AG10803 (cell line): ENCODE measurements at regions not wholly inside any gene's neighbourhood (a gene's known extent, or its start where the extent isn't known, plus 50 kb on each side); places are given as distances from the start of the nearest gene placed in this dataset.
"Not testable (repeated sequence)": the region's sequence is repeated elsewhere in the genome, so short reads cannot be mapped to it uniquely, and the experiment has no call there.

ENCODE experiments used
- DNase-seq: peaks from one replicate; pipeline ENCODE4 v3.0.0; 2010; ENCODE audit warnings: low read depth
- H3K4me3 ChIP-seq: 2 replicates; pipeline ENCODE4 v1.5.1; 2011; ENCODE audit warnings: mild to moderate bottlenecking, low read length, control low read depth
- TF ChIP-seq, protein P1 (sequence below): conservative IDR thresholded peaks from 2 replicates; pipeline ENCODE4 v1.5.1; 2011; ENCODE audit warnings: mild to moderate bottlenecking, low read length, control low read depth, inconsistent platforms

DNA sequence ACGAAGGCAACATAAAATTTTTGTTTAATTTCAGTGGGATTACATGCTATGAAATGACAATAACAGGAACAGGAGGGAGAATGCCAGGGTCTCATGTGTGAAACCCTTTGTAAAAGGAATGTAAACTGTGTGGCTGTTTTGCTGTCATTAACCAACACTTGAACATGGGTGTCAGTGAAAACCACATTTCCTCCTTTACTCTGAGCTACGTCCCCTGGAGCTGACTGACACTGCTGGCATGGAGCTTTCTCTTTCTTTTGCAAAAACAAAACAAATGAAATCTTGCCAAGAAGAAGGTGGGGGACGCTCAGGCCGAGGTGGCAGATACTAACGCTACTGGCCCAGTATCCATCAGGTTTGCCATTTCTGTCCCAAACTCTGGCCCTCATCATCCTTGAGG, 121.4 kb downstream of the DMRT2 start:
- no peak overlapping the region for H3K4me3 ChIP-seq
- TF ChIP-seq, protein P1, sequence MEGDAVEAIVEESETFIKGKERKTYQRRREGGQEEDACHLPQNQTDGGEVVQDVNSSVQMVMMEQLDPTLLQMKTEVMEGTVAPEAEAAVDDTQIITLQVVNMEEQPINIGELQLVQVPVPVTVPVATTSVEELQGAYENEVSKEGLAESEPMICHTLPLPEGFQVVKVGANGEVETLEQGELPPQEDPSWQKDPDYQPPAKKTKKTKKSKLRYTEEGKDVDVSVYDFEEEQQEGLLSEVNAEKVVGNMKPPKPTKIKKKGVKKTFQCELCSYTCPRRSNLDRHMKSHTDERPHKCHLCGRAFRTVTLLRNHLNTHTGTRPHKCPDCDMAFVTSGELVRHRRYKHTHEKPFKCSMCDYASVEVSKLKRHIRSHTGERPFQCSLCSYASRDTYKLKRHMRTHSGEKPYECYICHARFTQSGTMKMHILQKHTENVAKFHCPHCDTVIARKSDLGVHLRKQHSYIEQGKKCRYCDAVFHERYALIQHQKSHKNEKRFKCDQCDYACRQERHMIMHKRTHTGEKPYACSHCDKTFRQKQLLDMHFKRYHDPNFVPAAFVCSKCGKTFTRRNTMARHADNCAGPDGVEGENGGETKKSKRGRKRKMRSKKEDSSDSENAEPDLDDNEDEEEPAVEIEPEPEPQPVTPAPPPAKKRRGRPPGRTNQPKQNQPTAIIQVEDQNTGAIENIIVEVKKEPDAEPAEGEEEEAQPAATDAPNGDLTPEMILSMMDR = no peak
- no peak for DNase-seq

DNA sequence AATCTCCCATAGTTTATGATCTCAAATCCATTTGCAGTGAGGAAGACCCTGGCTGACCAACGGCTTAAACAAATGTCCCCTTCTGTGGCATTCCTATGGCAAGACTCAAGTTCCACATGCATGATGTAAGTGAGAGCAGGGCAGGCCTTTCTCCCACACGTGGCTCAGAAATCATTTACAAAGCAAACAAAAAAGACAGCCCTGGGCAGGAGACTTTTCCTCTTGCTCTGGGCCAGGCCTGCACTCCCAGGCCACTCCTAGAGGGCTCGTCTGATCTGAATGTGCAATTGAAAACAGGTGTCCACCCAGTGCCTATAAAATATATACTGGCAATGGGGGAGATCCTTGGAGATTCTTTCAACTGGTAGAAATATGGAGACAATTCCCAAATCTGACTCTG, 123.1 kb downstream of the DMRT2 start:
- DNase-seq = peak; percentile 49
- no peak overlapping the region for H3K4me3 ChIP-seq
- TF ChIP-seq, protein P1 = no peak

DNA sequence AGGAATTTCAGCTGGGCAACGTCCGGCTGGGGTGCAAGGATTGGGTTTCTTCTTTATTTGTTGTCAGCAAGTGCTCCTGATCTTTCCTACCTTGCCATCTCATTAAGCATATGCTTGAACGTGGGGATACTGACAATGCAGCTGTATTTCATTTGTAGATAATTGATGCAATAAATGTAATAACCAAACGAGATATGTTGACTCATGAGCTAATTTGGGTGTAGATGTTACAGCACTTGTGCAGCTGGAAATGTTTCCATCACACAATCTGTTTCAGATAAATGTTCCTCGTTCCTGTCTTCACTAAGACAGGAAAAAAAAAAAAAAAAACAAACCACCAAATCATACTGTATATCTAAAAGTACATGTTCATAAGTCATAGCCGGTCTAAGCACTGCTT, 123.8 kb downstream of the DMRT2 start:
- peak; percentile 62 for DNase-seq
- no peak overlapping the region for H3K4me3 ChIP-seq
- TF ChIP-seq, protein P1 = no peak

DNA sequence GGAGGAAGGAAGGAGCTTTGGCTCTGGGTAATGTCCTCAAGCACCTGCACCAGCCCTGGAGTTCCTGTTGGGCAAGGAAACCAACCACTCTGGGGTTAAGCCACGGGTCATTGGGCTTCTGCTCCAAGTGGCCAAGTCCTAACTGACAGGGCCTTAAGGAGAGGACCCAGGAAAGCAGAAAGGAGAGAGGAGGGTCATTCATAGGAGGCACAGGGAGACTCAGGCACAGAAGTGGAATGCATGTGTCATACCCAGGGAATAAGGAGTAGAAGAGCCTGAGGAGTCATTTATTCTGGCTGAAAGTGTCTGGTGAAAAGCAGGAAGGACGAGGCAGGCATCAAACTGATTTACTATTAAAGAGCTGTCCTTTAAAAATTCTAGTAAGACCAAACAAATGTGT, 129.2 kb downstream of the DMRT2 start:
- no peak overlapping the region for H3K4me3 ChIP-seq
- DNase-seq = no peak
- TF ChIP-seq, protein P1 = no peak

DNA sequence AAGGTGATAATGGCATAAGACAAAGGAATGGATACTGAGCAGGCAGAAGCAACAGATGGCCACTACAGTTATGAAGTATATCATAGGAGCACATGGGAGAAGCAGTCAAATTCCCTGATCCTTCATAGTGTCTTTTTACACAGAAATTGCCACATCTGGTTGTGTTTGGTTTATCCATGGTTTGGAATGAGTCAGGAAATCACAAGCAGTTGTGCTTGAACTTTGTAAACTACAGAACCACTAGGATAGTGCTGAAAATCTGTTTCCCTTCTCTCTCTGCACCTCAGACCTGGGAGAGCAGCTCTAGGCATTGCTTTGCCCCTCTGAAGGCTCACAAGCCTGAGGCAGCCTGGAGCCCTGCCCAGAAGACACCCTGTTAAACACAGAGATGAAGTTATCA, 134.0 kb downstream of the DMRT2 start:
- TF ChIP-seq, protein P1 = no peak
- DNase-seq = no peak
- H3K4me3 ChIP-seq = no peak overlapping the region

DNA sequence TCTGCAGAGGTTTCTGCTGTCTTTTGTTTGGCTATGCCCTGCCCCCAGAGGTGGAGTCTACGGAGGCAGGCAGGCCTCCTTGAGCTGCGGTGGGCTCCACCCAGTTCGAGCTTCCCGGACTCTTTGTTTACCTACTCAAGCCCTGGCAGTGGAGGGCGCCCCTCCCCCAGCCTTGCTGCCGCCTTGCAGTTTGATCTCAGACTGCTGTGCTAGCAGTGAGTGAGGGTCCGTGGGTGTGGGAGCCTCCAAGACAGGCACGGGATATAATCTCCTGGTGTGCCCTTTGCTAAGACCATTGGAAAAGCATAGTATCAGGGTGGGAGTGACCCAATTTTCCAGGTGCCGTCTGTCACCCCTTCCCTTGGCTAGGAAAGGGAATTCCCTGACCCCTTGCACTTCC, 137.0 kb downstream of the DMRT2 start:
- DNase-seq, H3K4me3 ChIP-seq: not testable (repeated sequence)

DNA sequence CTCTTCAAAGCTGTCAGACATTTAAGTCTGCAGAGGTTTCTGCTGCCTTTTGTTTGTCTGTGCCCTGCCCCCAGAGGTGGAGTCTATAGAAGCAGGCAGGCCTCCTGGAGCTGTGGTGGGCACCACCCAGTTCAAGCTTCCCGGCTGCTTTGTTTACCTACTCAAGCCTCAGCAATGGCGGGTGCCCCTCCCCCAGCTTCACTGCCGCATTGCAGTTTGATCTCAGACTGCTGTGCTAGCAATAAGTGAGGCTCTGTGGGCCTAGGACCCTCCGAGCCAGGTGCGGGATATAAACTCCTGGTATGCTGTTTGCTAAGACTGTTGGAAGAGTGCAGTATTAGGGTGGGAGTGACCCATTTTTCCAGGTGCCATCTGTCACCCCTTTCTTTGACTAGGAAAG, 145.5 kb downstream of the DMRT2 start:
- H3K4me3 ChIP-seq, DNase-seq: not testable (repeated sequence)

DNA sequence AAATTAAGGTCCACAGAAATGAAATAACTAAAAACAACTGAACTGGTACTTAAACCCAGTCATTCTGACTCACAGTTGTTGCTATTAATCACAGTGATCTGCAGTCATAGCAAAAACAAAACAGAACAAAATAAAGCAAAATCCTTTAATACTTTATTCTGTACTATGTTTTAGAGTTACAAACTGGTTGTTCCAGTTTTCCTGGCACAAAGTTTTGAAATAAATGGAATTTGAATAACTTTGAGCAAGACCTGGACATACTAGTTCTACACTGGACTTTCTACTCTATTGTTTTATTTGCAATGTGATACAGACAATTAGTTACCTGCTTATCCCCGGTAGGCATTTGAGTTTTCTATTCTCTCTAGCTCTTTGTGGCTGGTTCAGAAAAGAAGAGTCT, 147.9 kb downstream of the DMRT2 start:
- TF ChIP-seq, protein P1 = no peak
- peak; percentile 37 for DNase-seq
- H3K4me3 ChIP-seq = no peak overlapping the region
